MM.1S (cell line): ENCODE measurements at regions not wholly inside any gene's neighbourhood (a gene's known extent, or its start where the extent isn't known, plus 50 kb on each side); places are given as distances from the start of the nearest gene placed in this dataset.

Experiments
- DNase-seq: peaks from one replicate; pipeline ENCODE4 v3.0.0-alpha.2; 2015
- H2AFZ ChIP-seq: fragments of 300-600 bp; sonication (generic); 2 replicates; pipeline ENCODE4 v1.6.0; 2016; ENCODE audit warnings: antibody characterized with exemption, low read length
- H3F3A ChIP-seq: fragments of 300-600 bp; sonication (generic); 2 replicates; pipeline ENCODE4 v1.6.1; 2016; ENCODE audit warnings: mild to moderate bottlenecking, antibody characterized with exemption, low read length, moderate library complexity, mixed read lengths; ENCODE audit not compliant: insufficient read depth
- H3K27ac ChIP-seq: fragments of 300-600 bp; sonication (generic); 2 replicates; pipeline ENCODE4 v1.5.1; 2016; ENCODE audit warnings: mild to moderate bottlenecking, low read length
- H3K27me3 ChIP-seq: fragments of 300-600 bp; sonication (generic); replicated peaks from 2 replicates; pipeline ENCODE4 v1.6.0; 2016; ENCODE audit warnings: low read length; ENCODE audit not compliant: insufficient read depth
- H3K36me3 ChIP-seq: fragments of 300-600 bp; sonication (generic); replicated peaks from 2 replicates; pipeline ENCODE4 v1.6.1; 2016; ENCODE audit warnings: mild to moderate bottlenecking, low read length, mixed read lengths; ENCODE audit not compliant: insufficient read depth
- H3K4me1 ChIP-seq: fragments of 300-600 bp; sonication (generic); 2 replicates; pipeline ENCODE4 v1.6.1; 2016; ENCODE audit warnings: low read length, mixed read lengths
- H3K4me2 ChIP-seq: fragments of 300-600 bp; sonication (generic); 2 replicates; pipeline ENCODE4 v1.6.0; 2016; ENCODE audit warnings: low read depth, low read length
- H3K4me3 ChIP-seq: fragments of 300-600 bp; sonication (generic); 2 replicates; pipeline ENCODE4 v1.5.1; 2016; ENCODE audit warnings: low read length, mixed read lengths
- H3K79me2 ChIP-seq: fragments of 300-600 bp; sonication (generic); 2 replicates; pipeline ENCODE4 v1.6.1; 2016; ENCODE audit warnings: mixed run types, low read length, mixed read lengths
- H3K9ac ChIP-seq: fragments of 300-600 bp; sonication (generic); 2 replicates; pipeline ENCODE4 v1.6.1; 2016; ENCODE audit warnings: low read length, mixed read lengths
- H3K9me2 ChIP-seq: fragments of 300-600 bp; sonication (generic); replicated peaks from 2 replicates; pipeline ENCODE4 v1.6.1; 2016; ENCODE audit warnings: mild to moderate bottlenecking, low read length, mixed read lengths; ENCODE audit not compliant: insufficient read depth
- H3K9me3 ChIP-seq: fragments of 300-600 bp; sonication (generic); replicated peaks from 2 replicates; pipeline ENCODE4 v1.6.1; 2016; ENCODE audit warnings: mild to moderate bottlenecking, low read length, mixed read lengths; ENCODE audit not compliant: insufficient read depth
- H4K20me1 ChIP-seq: fragments of 300-600 bp; sonication (generic); 2 replicates; pipeline ENCODE4 v1.6.1; 2016; ENCODE audit warnings: mild to moderate bottlenecking, low read length, moderate library complexity, mixed read lengths; ENCODE audit not compliant: insufficient read depth
- CTCF ChIP-seq: fragments of 300-600 bp; sonication (generic); IDR thresholded peaks from 2 replicates; pipeline ENCODE4 v1.5.1; 2016; ENCODE audit warnings: antibody characterized with exemption, low read length, mixed read lengths
- EZH2 ChIP-seq: fragments of 300-600 bp; sonication (generic); optimal IDR thresholded peaks from 2 replicates; pipeline ENCODE3; 2017; ENCODE audit warnings: low read depth, mild to moderate bottlenecking, antibody characterized with exemption, low read length, mixed read lengths
- EZH2phosphoT487 ChIP-seq: fragments of 300-600 bp; sonication (generic); IDR thresholded peaks from 2 replicates; pipeline ENCODE4 v1.6.1; 2018; ENCODE audit warnings: antibody characterized with exemption, low read length

GRCh38 chr1:5595531-5596170 is 396.6 kb downstream of the NPHP4 start:
- no peak overlapping the region for H2AFZ ChIP-seq
- H3K27ac ChIP-seq: no peak overlapping the region
- H3K9me2 ChIP-seq: no peaks in the 10 kb centered on the region
- no peak overlapping the region for H3K4me3 ChIP-seq
- H3K9ac ChIP-seq: no peak overlapping the region
- DNase-seq: no peak
- H3K9me3 ChIP-seq: no peaks in the 10 kb centered on the region
- no peak overlapping the region for H3K4me2 ChIP-seq
- no peaks in the 10 kb centered on the region for H3K4me1 ChIP-seq
- TF ChIP-seq EZH2phosphoT487: no peak
- TF ChIP-seq CTCF: no peak
- TF ChIP-seq EZH2: no peak
- peaks cover 74% of the 10 kb centered on the region for H3K27me3 ChIP-seq
- no peaks in the 10 kb centered on the region for H4K20me1 ChIP-seq
- no peaks in the 10 kb centered on the region for H3K79me2 ChIP-seq
- no peaks in the 10 kb centered on the region for H3F3A ChIP-seq
- H3K36me3 ChIP-seq: no peaks in the 10 kb centered on the region

GRCh38 chr1:5594056-5594956 is 397.9 kb downstream of the NPHP4 start:
- no peaks in the 10 kb centered on the region for H3K9me3 ChIP-seq
- H3K4me3 ChIP-seq: no peak overlapping the region
- no peak overlapping the region for H3K9ac ChIP-seq
- no peak for DNase-seq
- H3K36me3 ChIP-seq: no peaks in the 10 kb centered on the region
- no peak overlapping the region for H2AFZ ChIP-seq
- no peaks in the 10 kb centered on the region for H3F3A ChIP-seq
- no peaks in the 10 kb centered on the region for H4K20me1 ChIP-seq
- H3K4me2 ChIP-seq: no peak overlapping the region
- no peaks in the 10 kb centered on the region for H3K9me2 ChIP-seq
- H3K4me1 ChIP-seq: no peaks in the 10 kb centered on the region
- no peak for TF ChIP-seq CTCF
- no peak for TF ChIP-seq EZH2phosphoT487
- no peak for TF ChIP-seq EZH2
- no peak overlapping the region for H3K27ac ChIP-seq
- H3K27me3 ChIP-seq: peaks cover 77% of the 10 kb centered on the region
- no peaks in the 10 kb centered on the region for H3K79me2 ChIP-seq

GRCh38 chr1:5590717-5591116 is 401.5 kb downstream of the NPHP4 start:
- Histone ChIP-seq H2AFZ (no peak overlapping the region), H3K9ac (no peak overlapping the region), H3K27me3 (peaks cover 77% of the 10 kb centered on the region), H3K9me2 (no peaks in the 10 kb centered on the region), H3K79me2 (no peaks in the 10 kb centered on the region), H3F3A (no peaks in the 10 kb centered on the region), H3K9me3 (no peaks in the 10 kb centered on the region), H4K20me1 (no peaks in the 10 kb centered on the region), H3K4me2 (no peak overlapping the region), H3K4me1 (no peaks in the 10 kb centered on the region), H3K27ac (no peak overlapping the region), H3K4me3 (no peak overlapping the region), H3K36me3 (no peaks in the 10 kb centered on the region)
- no peak for DNase-seq
- TF ChIP-seq EZH2 (no peak), CTCF (no peak), EZH2phosphoT487 (no peak)
